Kidney epithelial cell (primary cell): ENCODE measurements at regions not wholly inside any gene's neighbourhood (a gene's known extent, or its start where the extent isn't known, plus 50 kb on each side); places are given as distances from the start of the nearest gene placed in this dataset.

ENCODE experiments used
- DNase-seq: peaks from one replicate; pipeline ENCODE4 v3.0.0-alpha.2; 2010; ENCODE audit warnings: low read depth
- H3K27me3 ChIP-seq: 2 replicates; pipeline ENCODE4 v1.6.0; 2011; ENCODE audit warnings: low read length; ENCODE audit not compliant: control insufficient read depth, insufficient read depth
- H3K36me3 ChIP-seq: 2 replicates; pipeline ENCODE4 v1.5.1; 2011; ENCODE audit warnings: low read length; ENCODE audit not compliant: control insufficient read depth, insufficient read depth
- H3K4me3 ChIP-seq: 2 replicates; pipeline ENCODE4 v1.5.1; 2011; ENCODE audit warnings: low read depth, mild to moderate bottlenecking, control low read depth, low read length
- CTCF ChIP-seq: IDR thresholded peaks from 2 replicates; pipeline ENCODE4 v1.5.1; 2011; ENCODE audit warnings: mild to moderate bottlenecking, moderate library complexity, low read length, control low read depth, inconsistent platforms; ENCODE audit not compliant: insufficient read depth, poor library complexity, severe bottlenecking

- DNase-seq, result no peak
- H3K27me3 ChIP-seq, result no peaks in the 10 kb centered on the region
- no peaks in the 10 kb centered on the region for H3K36me3 ChIP-seq
- H3K4me3 ChIP-seq, result no peak overlapping the region
- TF ChIP-seq CTCF, result no peak
Observed at GRCh38 chr16:55929181-55929580, 54.0 kb upstream of the CES5A start.

- no peaks in the 10 kb centered on the region for H3K36me3 ChIP-seq
- no peak for DNase-seq
- H3K4me3 ChIP-seq, result no peak overlapping the region
- TF ChIP-seq CTCF, result no peak
- no peaks in the 10 kb centered on the region for H3K27me3 ChIP-seq
Observed at GRCh38 chr16:55925242-55925641, 50.1 kb upstream of the CES5A start.
